IPS DF 19.7 (cell line): ENCODE measurements at regions not wholly inside any gene's neighbourhood (a gene's known extent, or its start where the extent isn't known, plus 50 kb on each side); places are given as distances from the start of the nearest gene placed in this dataset.

Experiments
- DNase-seq: peaks from one replicate; pipeline ENCODE4 v3.0.0-alpha.2; 2013; ENCODE audit warnings: low read depth, low spot score

GRCh38 chr6:140045116-140045515 is 670.7 kb upstream of the CITED2 start:
- no peak for DNase-seq

- no peak for DNase-seq
Measured at GRCh38 chr6:140044626-140045025, 670.2 kb upstream of the CITED2 start.

GRCh38 chr6:140043762-140044378 is 669.4 kb upstream of the CITED2 start:
- no peak for DNase-seq

GRCh38 chr6:140043357-140043756 is 668.9 kb upstream of the CITED2 start:
- no peak for DNase-seq

- DNase-seq: no peak
Measured at GRCh38 chr6:140041571-140042332, 667.3 kb upstream of the CITED2 start.

- DNase-seq: no peak
Measured at GRCh38 chr6:140041056-140041455, 666.6 kb upstream of the CITED2 start.

GRCh38 chr6:140040396-140040795 is 665.9 kb upstream of the CITED2 start:
- DNase-seq: no peak

GRCh38 chr6:140039364-140039763 is 664.9 kb upstream of the CITED2 start:
- no peak for DNase-seq

- no peak for DNase-seq
Measured at GRCh38 chr6:140036196-140036595, 661.7 kb upstream of the CITED2 start.

GRCh38 chr6:140032189-140032588 is 657.7 kb upstream of the CITED2 start:
- DNase-seq: no peak

GRCh38 chr6:140029551-140029950 is 655.1 kb upstream of the CITED2 start:
- DNase-seq: no peak

- no peak for DNase-seq
Measured at GRCh38 chr6:140027219-140027618, 652.8 kb upstream of the CITED2 start.

GRCh38 chr6:140026546-140026945 is 652.1 kb upstream of the CITED2 start:
- DNase-seq: no peak

- no peak for DNase-seq
Measured at GRCh38 chr6:140025171-140025570, 650.7 kb upstream of the CITED2 start.

- DNase-seq: no peak
Measured at GRCh38 chr6:140020207-140020791, 645.9 kb upstream of the CITED2 start.

- no peak for DNase-seq
Measured at GRCh38 chr6:140018588-140018987, 644.1 kb upstream of the CITED2 start.

- DNase-seq: no peak
Measured at GRCh38 chr6:140017470-140017869, 643.0 kb upstream of the CITED2 start.

- DNase-seq: no peak
Measured at GRCh38 chr6:140012150-140012549, 637.7 kb upstream of the CITED2 start.

- no peak for DNase-seq
Measured at GRCh38 chr6:140011537-140011936, 637.1 kb upstream of the CITED2 start.

- no peak for DNase-seq
Measured at GRCh38 chr6:140009286-140009685, 634.8 kb upstream of the CITED2 start.

- no peak for DNase-seq
Measured at GRCh38 chr6:140007525-140007924, 633.1 kb upstream of the CITED2 start.

GRCh38 chr6:140003217-140003616 is 628.8 kb upstream of the CITED2 start:
- DNase-seq: no peak

- no peak for DNase-seq
Measured at GRCh38 chr6:140002396-140003022, 628.1 kb upstream of the CITED2 start.
